ENCODE measurements at regions not wholly inside any gene's neighbourhood (a gene's known extent, or its start where the extent isn't known, plus 50 kb on each side); places are given as distances from the start of the nearest gene placed in this dataset.
"Not testable (repeated sequence)": the region's sequence is repeated elsewhere in the genome, so short reads cannot be mapped to it uniquely, and the experiment has no call there.

- no peaks in the 10 kb centered on the region for H3K36me3 Mint-ChIP-seq (ENCODE audit: low read depth)
- ChIA-PET POLR2A (no interaction called here), CTCF (no interaction called here)
- no peak overlapping the region for H3K4me3 Mint-ChIP-seq
- H3K4me1 Mint-ChIP-seq: no peaks in the 10 kb centered on the region
- H3K27me3 Mint-ChIP-seq: no peaks in the 10 kb centered on the region
- ATAC-seq: no peak
- intact Hi-C loops (cut with DNase I, micrococcal nuclease): no loop called here
- DNase-seq: no peak
- peaks cover under 1% of the 10 kb centered on the region for H3K9me3 Mint-ChIP-seq (ENCODE audit: low read depth)
- H3K27ac Mint-ChIP-seq: no peak overlapping the region
These were observed 666.7 kb upstream of the RAG2 start for GRCh38 chr11:37264783-37265182.

GRCh38 chr11:37264060-37264459 is 666.0 kb upstream of the RAG2 start:
- no peak for DNase-seq
- Mint-ChIP-seq H3K4me1 (no peaks in the 10 kb centered on the region), H3K36me3 (ENCODE audit: low read depth) (no peaks in the 10 kb centered on the region), H3K27me3 (no peaks in the 10 kb centered on the region), H3K4me3 (no peak overlapping the region), H3K27ac (no peak overlapping the region), H3K9me3 (ENCODE audit: low read depth) (no peaks in the 10 kb centered on the region)
- ATAC-seq: no peak
- ChIA-PET CTCF (no interaction called here), POLR2A (no interaction called here)
- intact Hi-C loops (cut with DNase I, micrococcal nuclease): no loop called here

GRCh38 chr11:37263467-37263866 is 665.4 kb upstream of the RAG2 start:
- intact Hi-C loops (cut with DNase I, micrococcal nuclease); DNase-seq; ATAC-seq; H3K27me3 Mint-ChIP-seq; CTCF ChIA-PET; H3K4me1 Mint-ChIP-seq; H3K27ac Mint-ChIP-seq; POLR2A ChIA-PET; H3K9me3 Mint-ChIP-seq (ENCODE audit: low read depth); H3K36me3 Mint-ChIP-seq (ENCODE audit: low read depth); H3K4me3 Mint-ChIP-seq: not testable (repeated sequence)

GRCh38 chr11:37259734-37260133 is 661.7 kb upstream of the RAG2 start:
- CTCF ChIA-PET: no interaction called here
- Mint-ChIP-seq H3K36me3 (ENCODE audit: low read depth) (no peaks in the 10 kb centered on the region), H3K27me3 (no peaks in the 10 kb centered on the region), H3K27ac (no peak overlapping the region), H3K9me3 (ENCODE audit: low read depth) (peaks cover 6% of the 10 kb centered on the region), H3K4me3 (no peak overlapping the region), H3K4me1 (no peaks in the 10 kb centered on the region)
- no peak for ATAC-seq
- no peak for DNase-seq
- intact Hi-C loops (cut with DNase I, micrococcal nuclease): no loop called here
- POLR2A ChIA-PET: no interaction called here

GRCh38 chr11:37248145-37248544 is 650.1 kb upstream of the RAG2 start:
- ATAC-seq (no peak), DNase-seq (no peak)
- no peaks in the 10 kb centered on the region for H3K27me3 Mint-ChIP-seq
- H3K4me1 Mint-ChIP-seq: no peaks in the 10 kb centered on the region
- ChIA-PET POLR2A (no interaction called here), CTCF (no interaction called here)
- no peaks in the 10 kb centered on the region for H3K36me3 Mint-ChIP-seq (ENCODE audit: low read depth)
- intact Hi-C loops (cut with DNase I, micrococcal nuclease): no loop called here
- H3K9me3 Mint-ChIP-seq (ENCODE audit: low read depth): peaks cover 6% of the 10 kb centered on the region
- no peak overlapping the region for H3K27ac Mint-ChIP-seq
- no peak overlapping the region for H3K4me3 Mint-ChIP-seq

- POLR2A ChIA-PET, H3K4me1 Mint-ChIP-seq, CTCF ChIA-PET: not testable (repeated sequence)
These were observed 648.1 kb upstream of the RAG2 start for GRCh38 chr11:37246092-37246491.

GRCh38 chr11:37230865-37231264 is 632.8 kb upstream of the RAG2 start:
- DNase-seq (no peak), ATAC-seq (no peak)
- Mint-ChIP-seq H3K27me3 (no peaks in the 10 kb centered on the region), H3K36me3 (ENCODE audit: low read depth) (no peaks in the 10 kb centered on the region), H3K27ac (no peak overlapping the region), H3K4me1 (no peaks in the 10 kb centered on the region), H3K9me3 (ENCODE audit: low read depth) (peaks cover 10% of the 10 kb centered on the region), H3K4me3 (no peak overlapping the region)
- POLR2A ChIA-PET: no interaction called here
- intact Hi-C loops (cut with DNase I, micrococcal nuclease): no loop called here
- CTCF ChIA-PET: no interaction called here

More at GRCh38 chr11:37246092-37246491, 648.1 kb upstream of the RAG2 start:
- H3K4me3 Mint-ChIP-seq; H3K9me3 Mint-ChIP-seq (ENCODE audit: low read depth); intact Hi-C loops (cut with DNase I, micrococcal nuclease); H3K36me3 Mint-ChIP-seq (ENCODE audit: low read depth); H3K27me3 Mint-ChIP-seq; ATAC-seq; DNase-seq; H3K27ac Mint-ChIP-seq: not testable (repeated sequence)

GRCh38 chr11:37223962-37224361 is 625.9 kb upstream of the RAG2 start:
- DNase-seq (no peak), ATAC-seq (no peak)
- Mint-ChIP-seq H3K9me3 (ENCODE audit: low read depth) (peaks cover 3% of the 10 kb centered on the region), H3K4me3 (no peak overlapping the region), H3K4me1 (no peaks in the 10 kb centered on the region), H3K36me3 (ENCODE audit: low read depth) (no peaks in the 10 kb centered on the region), H3K27ac (no peak overlapping the region), H3K27me3 (no peaks in the 10 kb centered on the region)
- ChIA-PET CTCF (no interaction called here), POLR2A (no interaction called here)
- intact Hi-C loops (cut with DNase I, micrococcal nuclease): no loop called here

- Mint-ChIP-seq H3K4me1 (no peaks in the 10 kb centered on the region), H3K4me3 (no peak overlapping the region), H3K36me3 (ENCODE audit: low read depth) (no peaks in the 10 kb centered on the region), H3K27me3 (no peaks in the 10 kb centered on the region), H3K9me3 (ENCODE audit: low read depth) (peaks cover 18% of the 10 kb centered on the region), H3K27ac (no peak overlapping the region)
- intact Hi-C loops (cut with DNase I, micrococcal nuclease): no loop called here
- no peak for ATAC-seq
- ChIA-PET CTCF (no interaction called here), POLR2A (no interaction called here)
- DNase-seq: no peak
These were observed 605.0 kb upstream of the RAG2 start for GRCh38 chr11:37203006-37203405.

GRCh38 chr11:37199082-37199481 is 601.0 kb upstream of the RAG2 start:
- CTCF ChIA-PET: no interaction called here
- Mint-ChIP-seq H3K27ac (no peak overlapping the region), H3K4me3 (no peak overlapping the region), H3K27me3 (no peaks in the 10 kb centered on the region), H3K4me1 (no peaks in the 10 kb centered on the region), H3K36me3 (ENCODE audit: low read depth) (no peaks in the 10 kb centered on the region), H3K9me3 (ENCODE audit: low read depth) (peaks cover 7% of the 10 kb centered on the region)
- ATAC-seq: no peak
- DNase-seq: no peak
- intact Hi-C loops (cut with DNase I, micrococcal nuclease): no loop called here
- POLR2A ChIA-PET: no interaction called here

- Mint-ChIP-seq H3K4me1 (no peaks in the 10 kb centered on the region), H3K27ac (no peak overlapping the region), H3K9me3 (ENCODE audit: low read depth) (peaks cover 9% of the 10 kb centered on the region), H3K4me3 (no peak overlapping the region), H3K27me3 (no peaks in the 10 kb centered on the region), H3K36me3 (ENCODE audit: low read depth) (no peaks in the 10 kb centered on the region)
- ChIA-PET POLR2A (no interaction called here), CTCF (no interaction called here)
- ATAC-seq (no peak), DNase-seq (no peak)
- intact Hi-C loops (cut with DNase I, micrococcal nuclease): no loop called here
These were observed 586.3 kb upstream of the RAG2 start for GRCh38 chr11:37184326-37184725.

- CTCF ChIA-PET: no interaction called here
These were observed 584.0 kb upstream of the RAG2 start for GRCh38 chr11:37182031-37182430.

GRCh38 chr11:37177721-37178120 is 579.7 kb upstream of the RAG2 start:
- H3K4me3 Mint-ChIP-seq: no peak overlapping the region
- peaks cover 9% of the 10 kb centered on the region for H3K9me3 Mint-ChIP-seq (ENCODE audit: low read depth)
- H3K4me1 Mint-ChIP-seq: no peaks in the 10 kb centered on the region
- ATAC-seq (no peak), DNase-seq (no peak)
- ChIA-PET CTCF (no interaction called here), POLR2A (no interaction called here)
- no peaks in the 10 kb centered on the region for H3K27me3 Mint-ChIP-seq
- H3K27ac Mint-ChIP-seq: no peak overlapping the region
- H3K36me3 Mint-ChIP-seq (ENCODE audit: low read depth): no peaks in the 10 kb centered on the region
- intact Hi-C loops (cut with DNase I, micrococcal nuclease): no loop called here

More at GRCh38 chr11:37182031-37182430, 584.0 kb upstream of the RAG2 start:
- Mint-ChIP-seq H3K4me1 (no peaks in the 10 kb centered on the region), H3K27me3 (no peaks in the 10 kb centered on the region), H3K4me3 (no peak overlapping the region), H3K27ac (no peak overlapping the region), H3K9me3 (ENCODE audit: low read depth) (peaks cover 9% of the 10 kb centered on the region), H3K36me3 (ENCODE audit: low read depth) (no peaks in the 10 kb centered on the region)
- intact Hi-C loops (cut with DNase I, micrococcal nuclease): no loop called here
- DNase-seq: no peak
- POLR2A ChIA-PET: no interaction called here
- ATAC-seq: no peak
